Hepatic stellate cell (primary cell): ENCODE measurements at regions not wholly inside any gene's neighbourhood (a gene's known extent, or its start where the extent isn't known, plus 50 kb on each side); places are given as distances from the start of the nearest gene placed in this dataset.

Experiments
- DNase-seq: peaks from one replicate; pipeline ENCODE4 v3.0.0; 2011; ENCODE audit warnings: low spot score

- DNase-seq: no peak
These were observed 193.0 kb upstream of the ZC3H12A start for GRCh38 chr1:37281354-37281753.

GRCh38 chr1:37282764-37283163 is 191.6 kb upstream of the ZC3H12A start:
- no peak for DNase-seq

- no peak for DNase-seq
These were observed 190.3 kb upstream of the ZC3H12A start for GRCh38 chr1:37284053-37284452.

- DNase-seq: no peak
These were observed 187.5 kb upstream of the ZC3H12A start for GRCh38 chr1:37286881-37287280.

GRCh38 chr1:37288900-37289299 is 185.5 kb upstream of the ZC3H12A start:
- no peak for DNase-seq

GRCh38 chr1:37290718-37291117 is 183.7 kb upstream of the ZC3H12A start:
- no peak for DNase-seq

GRCh38 chr1:37292789-37293188 is 181.6 kb upstream of the ZC3H12A start:
- DNase-seq: no peak

- DNase-seq: no peak
These were observed 180.3 kb upstream of the ZC3H12A start for GRCh38 chr1:37294096-37294495.

- DNase-seq: no peak
These were observed 179.9 kb upstream of the ZC3H12A start for GRCh38 chr1:37294529-37294928.

GRCh38 chr1:37298769-37299168 is 175.6 kb upstream of the ZC3H12A start:
- no peak for DNase-seq

- no peak for DNase-seq
These were observed 175.2 kb upstream of the ZC3H12A start for GRCh38 chr1:37299216-37299615.

- DNase-seq: no peak
These were observed 170.4 kb upstream of the ZC3H12A start for GRCh38 chr1:37303884-37304574.

- no peak for DNase-seq
These were observed 169.3 kb upstream of the ZC3H12A start for GRCh38 chr1:37305108-37305507.

GRCh38 chr1:37305841-37306240 is 168.5 kb upstream of the ZC3H12A start:
- DNase-seq: no peak

GRCh38 chr1:37306461-37306860 is 167.9 kb upstream of the ZC3H12A start:
- no peak for DNase-seq

- no peak for DNase-seq
These were observed 167.5 kb upstream of the ZC3H12A start for GRCh38 chr1:37306871-37307270.

GRCh38 chr1:37308031-37308960 is 166.1 kb upstream of the ZC3H12A start:
- no peak for DNase-seq

GRCh38 chr1:37309574-37309973 is 164.8 kb upstream of the ZC3H12A start:
- no peak for DNase-seq

GRCh38 chr1:37310064-37310463 is 164.3 kb upstream of the ZC3H12A start:
- DNase-seq: no peak

- DNase-seq: no peak
These were observed 159.0 kb upstream of the ZC3H12A start for GRCh38 chr1:37315371-37315846.

- no peak for DNase-seq
These were observed 156.4 kb upstream of the ZC3H12A start for GRCh38 chr1:37317870-37318467.

- no peak for DNase-seq
These were observed 155.9 kb upstream of the ZC3H12A start for GRCh38 chr1:37318490-37318889.

GRCh38 chr1:37319284-37319683 is 155.1 kb upstream of the ZC3H12A start:
- DNase-seq: no peak
